ENCODE measurements at regions not wholly inside any gene's neighbourhood (a gene's known extent, or its start where the extent isn't known, plus 50 kb on each side); places are given as distances from the start of the nearest gene placed in this dataset.

- intact Hi-C loops (cut with DNase I; ENCODE audit: low total_unique reads): no loop called here
- H3K4me3 ChIP-seq: no peak overlapping the region
- no peak for TF ChIP-seq CTCF (IDR thresholded peaks at IDR 0.05)
- TF ChIP-seq POLR2A (IDR thresholded peaks at IDR 0.05): no peak
- H3K4me1 ChIP-seq: no peaks in the 10 kb centered on the region
- H3K36me3 ChIP-seq: no peaks in the 10 kb centered on the region
- no peaks in the 10 kb centered on the region for H3K27me3 ChIP-seq
- no peak for DNase-seq
- no peaks in the 10 kb centered on the region for H3K9me3 ChIP-seq
- H3K27ac ChIP-seq: no peak overlapping the region
Measured at GRCh38 chr3:137199678-137200077, 241.9 kb downstream of the IL20RB start.

GRCh38 chr3:137201066-137201465 is 243.3 kb downstream of the IL20RB start:
- no peak for DNase-seq
- intact Hi-C loops (cut with DNase I; ENCODE audit: low total_unique reads): no loop called here
- H3K4me1 ChIP-seq: no peaks in the 10 kb centered on the region
- no peaks in the 10 kb centered on the region for H3K9me3 ChIP-seq
- H3K4me3 ChIP-seq: no peak overlapping the region
- no peak overlapping the region for H3K27ac ChIP-seq
- no peaks in the 10 kb centered on the region for H3K36me3 ChIP-seq
- TF ChIP-seq CTCF (IDR thresholded peaks at IDR 0.05) (no peak), POLR2A (IDR thresholded peaks at IDR 0.05) (no peak)
- H3K27me3 ChIP-seq: no peaks in the 10 kb centered on the region

- Histone ChIP-seq H3K9me3 (no peaks in the 10 kb centered on the region), H3K27me3 (no peaks in the 10 kb centered on the region), H3K36me3 (no peaks in the 10 kb centered on the region), H3K4me1 (no peaks in the 10 kb centered on the region), H3K27ac (no peak overlapping the region), H3K4me3 (no peak overlapping the region)
- DNase-seq: no peak
- intact Hi-C loops (cut with DNase I; ENCODE audit: low total_unique reads): no loop called here
- TF ChIP-seq POLR2A (IDR thresholded peaks at IDR 0.05): no peak
- TF ChIP-seq CTCF (IDR thresholded peaks at IDR 0.05): no peak
Measured at GRCh38 chr3:137202941-137203340, 245.2 kb downstream of the IL20RB start.

GRCh38 chr3:137204409-137204808 is 246.6 kb downstream of the IL20RB start:
- H3K9me3 ChIP-seq: no peaks in the 10 kb centered on the region
- intact Hi-C loops (cut with DNase I; ENCODE audit: low total_unique reads): no loop called here
- H3K36me3 ChIP-seq: no peaks in the 10 kb centered on the region
- no peak for DNase-seq
- H3K27ac ChIP-seq: no peak overlapping the region
- H3K4me1 ChIP-seq: no peaks in the 10 kb centered on the region
- H3K4me3 ChIP-seq: no peak overlapping the region
- H3K27me3 ChIP-seq: no peaks in the 10 kb centered on the region
- TF ChIP-seq CTCF (IDR thresholded peaks at IDR 0.05): no peak

- Histone ChIP-seq H3K4me3 (no peak overlapping the region), H3K27ac (no peak overlapping the region), H3K4me1 (no peaks in the 10 kb centered on the region), H3K36me3 (no peaks in the 10 kb centered on the region), H3K27me3 (no peaks in the 10 kb centered on the region), H3K9me3 (no peaks in the 10 kb centered on the region)
- no peak for DNase-seq
- intact Hi-C loops (cut with DNase I; ENCODE audit: low total_unique reads): no loop called here
- TF ChIP-seq POLR2A (IDR thresholded peaks at IDR 0.05): no peak
- TF ChIP-seq CTCF (IDR thresholded peaks at IDR 0.05): no peak
Measured at GRCh38 chr3:137205394-137206045, 247.7 kb downstream of the IL20RB start.

All from uterus (tissue), 3 donors.